Neuronal stem cell (in vitro differentiated cells): ENCODE measurements at regions not wholly inside any gene's neighbourhood (a gene's known extent, or its start where the extent isn't known, plus 50 kb on each side); places are given as distances from the start of the nearest gene placed in this dataset.
A peak's percentile ranks its signal among the peaks of the same experiment; 100 is the strongest.

Experiments
- DNase-seq: peaks from one replicate; pipeline ENCODE4 v3.0.0-alpha.2; 2013; ENCODE audit warnings: low spot score
- H2AFZ ChIP-seq: one replicate; pipeline ENCODE4 v1.6.1; 2013; ENCODE audit warnings: mild to moderate bottlenecking, low read length, inconsistent platforms
- H2AK5ac ChIP-seq: 2 replicates; pipeline ENCODE4 v1.6.1; 2013; ENCODE audit warnings: low read depth, mild to moderate bottlenecking, inconsistent platforms, low read length, moderate library complexity, mixed read lengths
- H2BK120ac ChIP-seq: 2 replicates; pipeline ENCODE4 v1.6.1; 2013; ENCODE audit warnings: low read depth, mild to moderate bottlenecking, inconsistent platforms, low read length, moderate library complexity, mixed read lengths
- H2BK12ac ChIP-seq: one replicate; pipeline ENCODE4 v1.6.1; 2013; ENCODE audit warnings: low read length, inconsistent platforms
- H2BK15ac ChIP-seq: 2 replicates; pipeline ENCODE4 v1.6.1; 2013; ENCODE audit warnings: mild to moderate bottlenecking, low read length, inconsistent platforms, mixed read lengths
- H2BK5ac ChIP-seq: one replicate; pipeline ENCODE4 v1.6.1; 2013; ENCODE audit warnings: inconsistent platforms, mild to moderate bottlenecking, low read length, moderate library complexity
- H3K14ac ChIP-seq: one replicate; pipeline ENCODE4 v1.6.1; 2013; ENCODE audit warnings: low read length, inconsistent platforms
- H3K18ac ChIP-seq: 2 replicates; pipeline ENCODE4 v1.6.1; 2013; ENCODE audit warnings: low read length, inconsistent platforms
- H3K23ac ChIP-seq: 2 replicates; pipeline ENCODE4 v1.6.1; 2013; ENCODE audit warnings: low read depth, mild to moderate bottlenecking, mixed read lengths, low read length, inconsistent platforms; ENCODE audit not compliant: poor library complexity
- H3K27ac ChIP-seq: replicated peaks from 3 replicates; pipeline ENCODE4 v1.5.1; 2013; ENCODE audit warnings: low read length, inconsistent platforms
- H3K27me3 ChIP-seq, 3 experiments: 2 replicates each; pipeline ENCODE4 v1.6.1; 2013; ENCODE audit warnings: low read length in 3 of 3, mild to moderate bottlenecking in 2 of 3, inconsistent platforms in 1 of 3, low read depth in 1 of 3, mixed read lengths in 1 of 3, moderate library complexity in 1 of 3; ENCODE audit not compliant: control insufficient read depth in 3 of 3, insufficient read depth in 3 of 3
- H3K36me3 ChIP-seq, 2 donors: replicated peaks in 1 of 2; 2 replicates each; pipeline ENCODE4 v1.6.1; 2013; ENCODE audit warnings: low read length in 2 of 2; ENCODE audit not compliant: control insufficient read depth in 2 of 2, insufficient read depth in 2 of 2
- H3K4ac ChIP-seq: 2 replicates; pipeline ENCODE4 v1.6.1; 2013; ENCODE audit warnings: inconsistent platforms, mild to moderate bottlenecking, low read length, moderate library complexity
- H3K4me1 ChIP-seq, 2 donors: 1 replicate in 1 of 2; 2 replicates in 1 of 2; pipeline ENCODE4 v1.6.1; 2013; ENCODE audit warnings: low read length in 2 of 2, low read depth in 1 of 2; ENCODE audit not compliant: control insufficient read depth in 2 of 2, insufficient read depth in 1 of 2
- H3K4me2 ChIP-seq: one replicate; pipeline ENCODE4 v1.6.1; 2013; ENCODE audit warnings: mild to moderate bottlenecking, low read length, inconsistent platforms; ENCODE audit not compliant: insufficient read depth, poor library complexity, severe bottlenecking
- H3K4me3 ChIP-seq, 2 donors: 2 replicates each; pipeline ENCODE4 v1.5.1; 2013; ENCODE audit warnings: low read length in 2 of 2, mild to moderate bottlenecking in 2 of 2, inconsistent platforms in 1 of 2, moderate library complexity in 1 of 2
- H3K79me1 ChIP-seq: one replicate; pipeline ENCODE4 v1.6.1; 2013; ENCODE audit warnings: low read depth, mild to moderate bottlenecking, inconsistent platforms, low read length, moderate library complexity
- H3K9ac ChIP-seq: one replicate; pipeline ENCODE4 v1.6.1; 2013; ENCODE audit warnings: mild to moderate bottlenecking, low read depth, low read length, inconsistent platforms; ENCODE audit not compliant: poor library complexity
- H3K9me3 ChIP-seq, 2 donors: replicated peaks in 1 of 2; 2 replicates each; pipeline versions ENCODE3 to v1.6.1; 2013; ENCODE audit warnings: low read length in 2 of 2, mild to moderate bottlenecking in 2 of 2, inconsistent platforms in 1 of 2, low read depth in 1 of 2, mixed read lengths in 1 of 2, moderate library complexity in 1 of 2; ENCODE audit not compliant: control insufficient read depth in 2 of 2, insufficient read depth in 1 of 2
- H4K8ac ChIP-seq: one replicate; pipeline ENCODE4 v1.6.1; 2013; ENCODE audit warnings: low read depth, mild to moderate bottlenecking, inconsistent platforms, low read length, moderate library complexity
- H4K91ac ChIP-seq: one replicate; pipeline ENCODE4 v1.6.1; 2013; ENCODE audit warnings: low read length, low read depth, mild to moderate bottlenecking, inconsistent platforms; ENCODE audit not compliant: poor library complexity
- WGBS, 2 donors: extraction: QIAGEN DNeasy Blood & Tissue Kit; methylation state at CpG; one replicate each; pipeline ENCODE4 v1.1.7; 2013; ENCODE audit warnings: missing lambda C conversion rate in 2 of 2, mixed read lengths in 1 of 2; ENCODE audit not compliant: insufficient read length in 2 of 2, insufficient replicate concordance in 1 of 2; ENCODE audit errors: extremely low coverage in 2 of 2; 5-methylcytosine and 5-hydroxymethylcytosine counted together

DNA sequence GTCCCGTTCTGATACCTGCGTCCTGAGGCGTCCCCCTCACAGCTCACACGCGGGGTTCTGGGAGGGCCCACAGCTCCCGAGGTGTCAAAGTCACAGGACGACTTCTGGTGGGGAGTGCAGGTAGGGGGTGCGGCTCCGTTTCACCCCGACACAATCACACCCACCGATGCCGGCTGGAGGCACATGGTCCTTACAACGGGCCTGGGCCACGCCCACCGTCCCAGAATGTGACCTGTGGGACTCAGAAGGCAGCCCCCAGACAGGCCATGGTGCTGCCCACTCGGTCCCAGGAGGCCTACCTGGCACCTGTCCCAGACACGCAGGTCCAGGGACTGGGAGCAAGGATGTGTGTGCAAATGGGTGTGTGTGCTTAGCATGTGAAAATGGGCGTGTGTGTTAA, 86.0 kb downstream of the UNCX start:
- Histone ChIP-seq H3K27ac (no peak overlapping the region), H3K27me3 (peaks cover 0 to 38% (median 0%) of the 10 kb centered on the region in 3 experiments), H3K4ac (peak overlapping the region; percentile 17), H3K79me1 (no peaks in the 10 kb centered on the region), H2BK15ac (peak overlapping the region; percentile 9), H3K23ac (peak overlapping the region; percentile 44), H2AFZ (no peak overlapping the region), H4K91ac (peak overlapping the region; percentile 79), H2BK120ac (no peak overlapping the region), H4K8ac (no peak overlapping the region), H3K4me3 (no peak overlapping the region), H3K36me3 (no peaks in the 10 kb centered on the region), H3K4me1 (peaks cover 3 to 9% of the 10 kb centered on the region in 2 donors), H3K18ac (peak overlapping the region; percentile 83), H3K14ac (peak overlapping the region; percentile 63), H3K9ac (no peak overlapping the region), H2AK5ac (peak overlapping the region; percentile 24), H3K9me3 (no peaks in the 10 kb centered on the region), H2BK5ac (no peak overlapping the region), H3K4me2 (no peak overlapping the region), H2BK12ac (no peak overlapping the region)
- DNase-seq = no peak
- no CpG with 5 or more reads among the region's 18 CpGs for WGBS, 2 donors

- Histone ChIP-seq H3K23ac (peak overlapping the region; percentile 3), H3K4me1 (peaks cover 3 to 9% of the 10 kb centered on the region in 2 donors), H3K27ac (no peak overlapping the region), H3K4me3 (peak overlapping the region in 1 of 2 donors; percentile 50), H3K27me3 (peaks cover 0 to 42% (median 0%) of the 10 kb centered on the region in 3 experiments), H2BK12ac (peak overlapping the region; percentile 84), H2BK120ac (peak overlapping the region; percentile 87), H3K9me3 (no peaks in the 10 kb centered on the region), H4K91ac (peak overlapping the region; percentile 96), H3K4me2 (no peak overlapping the region), H2BK5ac (peak overlapping the region; percentile 93), H2AK5ac (peak overlapping the region; percentile 91), H3K14ac (peak overlapping the region; percentile 10), H3K36me3 (no peaks in the 10 kb centered on the region), H2BK15ac (peak overlapping the region; percentile 93), H3K79me1 (no peaks in the 10 kb centered on the region), H2AFZ (peak overlapping the region; percentile 29), H3K18ac (peak overlapping the region; percentile 96), H4K8ac (peak overlapping the region; percentile 78), H3K9ac (peak overlapping the region; percentile 70), H3K4ac (peak overlapping the region; percentile 93)
- DNase-seq = no peak
- WGBS, 2 donors = no CpG with 5 or more reads among the region's 17 CpGs
Measured at GRCh38 chr7:1320616-1321240, 88.1 kb downstream of the UNCX start.

- no peak for DNase-seq
- Histone ChIP-seq H3K79me1 (no peaks in the 10 kb centered on the region), H3K4me2 (peak overlapping the region; percentile 3), H3K9ac (peak overlapping the region; percentile 55), H3K4me3 (no peak overlapping the region), H3K14ac (peak overlapping the region; percentile 95), H2BK120ac (peak overlapping the region; percentile 87), H4K8ac (no peak overlapping the region), H3K9me3 (no peaks in the 10 kb centered on the region), H3K18ac (peak overlapping the region; percentile 96), H3K4ac (peak overlapping the region; percentile 97), H2BK5ac (peak overlapping the region; percentile 93), H3K36me3 (no peaks in the 10 kb centered on the region), H2BK15ac (peak overlapping the region; percentile 93), H3K4me1 (peaks cover 3 to 9% of the 10 kb centered on the region in 2 donors), H3K23ac (peak overlapping the region; percentile 55), H2AFZ (peak overlapping the region; percentile 29), H2BK12ac (peak overlapping the region; percentile 84), H3K27ac (no peak overlapping the region), H4K91ac (no peak overlapping the region), H3K27me3 (peaks cover 0 to 42% (median 0%) of the 10 kb centered on the region in 3 experiments), H2AK5ac (peak overlapping the region; percentile 97)
- no CpG with 5 or more reads among the region's 39 CpGs for WGBS, 2 donors
Measured at GRCh38 chr7:1321411-1322239, 89.0 kb downstream of the UNCX start.
